ENCODE measurements at regions not wholly inside any gene's neighbourhood (a gene's known extent, or its start where the extent isn't known, plus 50 kb on each side); places are given as distances from the start of the nearest gene placed in this dataset.

DNA sequence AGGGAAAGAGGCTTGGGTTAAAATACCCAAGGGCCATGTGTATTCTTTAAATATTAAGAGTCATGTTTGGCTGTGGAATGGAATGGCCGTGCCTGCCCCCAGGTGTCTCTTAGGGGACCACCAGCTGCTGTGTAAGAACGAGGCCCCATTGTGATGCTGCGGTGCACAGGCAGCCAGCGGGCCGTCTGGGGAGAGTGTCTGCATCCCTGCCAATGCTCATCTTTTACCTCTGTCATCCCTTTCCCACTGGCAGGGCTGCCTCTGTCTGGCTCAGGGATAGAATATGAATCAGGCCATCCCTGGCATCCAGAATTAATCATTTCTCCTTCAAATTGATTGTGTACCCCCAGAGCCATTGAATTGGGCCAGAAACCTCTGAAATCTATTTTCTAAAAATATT, 137.8 kb upstream of the GALNT17 start:
- DNase-seq: no peak

- no peak for DNase-seq
Measured at GRCh38 chr7:70997261-70997660, 134.7 kb upstream of the GALNT17 start.

- DNase-seq: no peak
Measured at GRCh38 chr7:71005109-71005508, 126.8 kb upstream of the GALNT17 start.

DNA sequence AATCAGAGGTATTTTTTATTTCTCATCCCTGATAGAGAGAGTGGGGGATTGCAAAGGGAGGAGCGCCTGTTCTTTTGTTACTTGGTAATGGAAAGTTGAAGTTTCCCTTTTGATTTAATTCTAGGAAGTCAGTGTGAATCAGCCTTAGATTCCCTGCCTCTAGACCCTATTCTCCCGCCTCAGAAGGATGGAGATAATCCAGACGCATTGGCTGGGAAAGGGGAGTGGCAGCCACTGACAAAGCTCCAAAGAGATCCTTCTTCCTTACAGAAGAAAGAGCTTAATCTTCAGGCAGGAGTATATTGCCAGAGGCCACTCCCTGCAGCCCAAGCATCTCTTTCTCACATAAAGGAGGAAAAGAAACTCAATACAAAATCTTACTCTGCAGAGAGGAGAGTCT, 122.3 kb upstream of the GALNT17 start:
- no peak for DNase-seq

DNA sequence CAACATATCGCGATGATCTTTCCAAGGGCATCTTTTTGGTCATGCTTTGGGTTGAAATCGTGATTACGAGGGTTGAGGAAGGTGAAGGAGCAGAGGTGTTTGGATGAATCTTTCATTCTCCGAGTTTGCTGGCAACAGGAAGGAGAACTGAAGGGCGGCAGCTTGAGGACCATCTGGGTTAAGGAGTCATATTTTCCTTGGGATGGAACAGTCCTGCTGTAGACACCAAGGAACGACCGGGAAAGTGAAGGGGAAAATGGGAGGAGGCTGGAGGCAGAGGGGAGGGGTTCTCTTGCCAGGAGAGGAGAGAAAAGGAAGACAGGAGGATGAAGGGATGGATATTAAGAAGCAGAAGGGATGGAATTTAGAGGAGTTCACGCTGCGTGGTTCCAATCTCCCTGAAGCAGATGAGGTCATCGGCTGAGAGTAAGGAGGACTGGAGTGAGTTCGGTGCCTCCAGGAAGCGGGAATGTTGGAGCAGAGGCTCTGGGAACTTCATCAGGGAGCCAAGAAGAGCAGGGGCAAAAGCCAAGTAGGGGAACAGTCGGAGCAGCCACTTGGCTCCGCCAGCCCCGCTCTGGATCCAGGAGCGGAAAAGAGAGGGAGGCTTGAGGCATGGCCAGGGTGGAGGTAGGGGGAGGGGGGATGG, 116.6 kb upstream of the GALNT17 start:
- DNase-seq: no peak

GRCh38 chr7:71016401-71016800, 115.5 kb upstream of the GALNT17 start:
- DNase-seq: no peak

DNA sequence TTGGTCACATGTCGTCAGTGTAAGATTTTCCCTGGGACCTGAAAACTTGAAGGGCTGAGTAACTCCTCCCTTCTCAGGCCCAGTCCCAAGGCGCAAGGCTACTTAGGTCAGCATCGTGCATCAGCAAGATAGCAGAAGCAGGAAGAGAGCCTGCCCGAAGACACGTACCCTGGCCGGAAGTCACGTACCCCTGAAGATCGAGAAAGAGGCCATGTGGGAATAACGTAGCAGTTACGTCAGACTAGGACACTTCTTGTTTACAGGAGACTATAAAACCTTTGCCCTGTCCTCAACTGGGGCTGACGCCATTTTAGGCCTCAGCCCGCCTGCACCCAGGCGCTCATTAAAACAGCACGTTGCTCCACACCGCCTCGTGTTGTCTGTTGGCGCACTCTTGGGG, 114.3 kb upstream of the GALNT17 start:
- DNase-seq: no peak

- no peak for DNase-seq
Measured at GRCh38 chr7:71019706-71020105, 112.2 kb upstream of the GALNT17 start.

- DNase-seq: no peak
Measured at GRCh38 chr7:71021131-71021530, 110.8 kb upstream of the GALNT17 start.

DNA sequence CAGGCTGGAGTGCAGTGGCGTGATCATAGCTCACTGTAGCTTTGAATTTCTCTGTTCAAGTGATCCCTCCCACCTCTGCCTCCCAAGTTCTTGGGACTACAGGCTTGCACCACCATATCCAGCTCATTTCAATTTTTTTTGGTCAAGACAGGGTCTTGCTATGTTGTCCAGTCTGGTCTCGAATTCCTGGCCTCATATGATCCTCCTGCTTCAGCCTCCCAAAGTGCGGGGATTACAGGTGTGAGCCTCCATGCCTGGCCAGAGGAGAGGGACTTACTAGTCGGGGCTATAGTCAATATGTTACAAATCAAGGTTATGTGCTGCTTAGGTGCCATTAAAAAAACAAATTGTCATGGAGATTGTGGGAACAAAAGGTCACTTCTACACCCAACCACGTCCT, 105.3 kb upstream of the GALNT17 start:
- DNase-seq: no peak

- DNase-seq: no peak
Measured at GRCh38 chr7:71034243-71034642, 97.7 kb upstream of the GALNT17 start.

GRCh38 chr7:71042591-71042990, 89.4 kb upstream of the GALNT17 start:
- DNase-seq: no peak

DNA sequence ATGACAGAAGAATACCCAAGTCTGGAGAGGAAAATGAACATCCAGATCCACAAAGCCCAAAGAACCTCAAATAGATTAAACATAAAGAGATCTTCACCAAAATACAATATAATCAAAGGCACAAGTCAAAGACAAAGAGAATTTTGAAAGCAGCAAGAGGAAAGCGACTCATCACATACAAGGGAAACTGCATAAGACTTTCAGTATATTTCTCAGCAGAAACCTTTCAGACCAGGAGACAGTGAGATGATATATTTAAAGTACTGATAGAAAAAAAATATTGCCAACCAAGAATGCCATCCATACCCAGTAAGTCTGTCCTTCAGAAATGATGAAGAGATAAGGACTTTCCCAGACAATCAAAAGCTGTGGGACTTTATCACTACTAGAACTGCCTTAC, 81.5 kb upstream of the GALNT17 start:
- no peak for DNase-seq

DNA sequence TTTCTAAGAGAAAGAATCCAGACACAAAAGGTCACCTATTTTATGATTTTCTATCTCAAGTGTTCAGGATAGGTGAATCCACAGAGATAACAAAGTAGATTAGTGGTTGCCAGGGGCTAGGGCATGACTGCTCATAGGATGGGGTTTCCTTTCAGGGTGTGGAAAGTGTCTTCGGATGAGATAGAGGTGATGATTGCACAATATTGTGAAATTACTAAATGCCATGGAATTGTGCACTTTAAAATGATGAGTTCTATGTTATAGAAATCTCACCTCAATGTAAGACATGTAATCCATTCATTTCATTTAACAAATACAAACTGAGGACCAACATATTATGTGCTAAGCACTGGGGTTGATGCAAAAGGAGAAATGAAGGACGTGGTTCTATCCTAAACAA, 76.4 kb upstream of the GALNT17 start:
- DNase-seq: no peak

DNA sequence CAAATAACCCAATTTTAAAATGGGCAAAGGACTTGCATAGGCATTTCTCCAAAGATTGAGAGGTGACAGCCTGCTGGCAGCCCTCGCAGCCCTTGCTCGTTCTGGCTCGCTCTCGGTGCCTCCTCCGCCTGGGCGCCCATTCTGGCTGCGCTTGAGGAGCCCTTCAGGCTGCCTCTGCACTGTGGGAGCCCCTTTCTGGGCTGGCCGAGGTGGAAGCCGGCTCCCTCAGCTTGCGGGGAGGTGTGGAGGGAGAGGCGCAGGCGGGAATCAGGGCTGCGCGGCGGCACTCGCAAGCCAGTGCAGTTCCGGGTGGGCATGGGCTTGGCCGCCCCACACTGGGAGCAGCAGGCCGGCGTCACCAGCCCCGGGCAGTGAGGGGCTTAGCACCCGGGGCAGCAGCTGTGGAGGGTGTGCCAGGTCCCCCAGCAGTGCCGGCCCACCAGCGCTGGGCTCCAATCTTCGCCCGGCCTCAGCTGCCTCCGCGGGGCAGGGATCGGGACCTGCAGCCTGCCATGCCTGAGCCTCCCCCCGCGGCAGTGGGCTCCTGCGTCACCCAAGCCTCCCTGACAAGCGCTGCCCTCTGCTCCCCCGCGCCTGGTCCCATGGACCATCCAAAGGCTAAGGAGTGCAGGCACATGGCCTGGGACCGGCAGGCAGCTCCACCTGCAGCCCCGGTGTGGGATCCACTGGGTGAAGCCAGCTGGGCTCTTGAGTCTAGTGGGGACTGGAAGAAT, 54.0 kb upstream of the GALNT17 start:
- no peak for DNase-seq

Measured in NCI-H1105 (cell line).